Pancreas (tissue), 10 donors: ENCODE measurements at regions not wholly inside any gene's neighbourhood (a gene's known extent, or its start where the extent isn't known, plus 50 kb on each side); places are given as distances from the start of the nearest gene placed in this dataset.
A peak's percentile ranks its signal among the peaks of the same experiment; 100 is the strongest.

ENCODE experiments used
- ATAC-seq, 4 donors: fragments of 200-7000 bp; cut with Tn5 transposase; one replicate each; pipeline versions ENCODE4 v1.8.0 to v1.9.1; 2020; ENCODE audit warnings: mild to moderate bottlenecking in 4 of 4, moderate library complexity in 4 of 4
- DNase-seq, 6 donors: peaks; one replicate each; pipeline ENCODE4 v3.0.0-alpha.2; 2020
- FAIRE-seq: peaks from 2 replicates; lab custom pipeline; 2012; peaks lifted over from hg19 to GRCh38; lab: Jason Lieb, UNC
- H3K27ac ChIP-seq, 4 donors: fragments of 200-600 bp; sonication (generic); 1 replicate in 3 of 4; 2 replicates in 1 of 4; pipeline versions ENCODE4 v1.5.0 to v1.8.0; 2020
- H3K27me3 ChIP-seq, 4 donors: fragments of 200-600 bp; one replicate each; pipeline ENCODE4 v1.8.0; 2021
- H3K36me3 ChIP-seq, 3 donors: fragments of 200-600 bp; sonication (generic) in 1 of 3; one replicate each; pipeline versions ENCODE4 v1.5.0 to v1.8.0; 2020 to 2021
- H3K4me1 ChIP-seq, 3 donors: fragments of 200-600 bp; one replicate each; pipeline ENCODE4 v1.8.0; 2021
- H3K4me3 ChIP-seq, 4 donors: fragments of 200-600 bp; sonication (generic) in 2 of 4; one replicate each; pipeline versions ENCODE4 v1.5.0 to v1.8.0; 2020 to 2021
- H3K9me3 ChIP-seq, 4 donors: fragments of 200-600 bp; one replicate each; pipeline ENCODE4 v1.8.0; 2021
- CTCF ChIP-seq, 4 donors: fragments of 200-600 bp; sonication (generic) in 3 of 4; IDR thresholded peaks; one replicate each; pipeline versions ENCODE4 v1.5.0 to v1.8.0; 2021; ENCODE audit warnings: antibody characterized with exemption in 4 of 4
- WGBS, 2 donors: extraction: QIAGEN DNeasy Blood & Tissue Kit; methylation state at CpG; one replicate each; pipeline ENCODE4 v1.1.7; 2013; 5-methylcytosine and 5-hydroxymethylcytosine counted together
- intact Hi-C, 3 donors: fragments of 100-400 bp; cut with DNase I; formaldehyde crosslinking; loops; one replicate each; pipeline versions ENCODE4 v1.11.1 to v1.14.2; 2022
- donor health status: healthy with polysubstance abuse.
- donor health status: DM: no; HTN: no; CAD: no; lungs with moderate emphysema.
- donor health status: DM: no; HTN: no; CAD: no.
- donor health status: control.
- donor health status: control.
- donor health status: Bipolar disorder and iron deficiency.
- donor health status: DM: yes; HTN: yes; CAD: no.
- donor health status: DM: no; HTN: no; CAD: no.
- donor health status: DM: no; HTN: no; CAD: no.
- donor health status: DM: yes; HTN: yes; CAD: no.

DNA sequence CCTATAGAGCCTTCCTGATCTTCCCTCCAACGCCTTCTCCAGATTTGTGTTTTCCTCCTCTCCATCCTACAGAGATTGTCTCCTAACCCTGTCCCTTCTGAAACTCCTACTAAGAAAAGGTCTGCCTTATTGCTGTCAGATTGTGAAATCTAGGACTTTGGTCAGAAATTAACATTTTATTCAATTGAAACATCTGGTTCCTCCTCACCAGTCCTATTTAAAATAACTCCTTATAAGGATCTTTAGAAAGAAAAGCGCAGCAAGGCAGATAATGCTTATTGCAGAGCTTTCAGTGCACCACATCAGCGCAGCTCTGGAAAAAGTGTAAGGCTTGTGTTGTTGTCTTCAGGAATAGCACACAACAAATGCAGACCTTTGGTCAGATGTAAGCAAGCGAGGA lies 477.8 kb upstream of the CHST9 start:
- Histone ChIP-seq H3K4me3 (no peak overlapping the region), H3K9me3 (no peaks in the 10 kb centered on the region), H3K4me1 (peaks cover 0 to 10% (median 4%) of the 10 kb centered on the region in 3 donors), H3K27me3 (peaks cover 0 to 4% (median 1%) of the 10 kb centered on the region in 4 donors), H3K27ac (no peak overlapping the region), H3K36me3 (no peaks in the 10 kb centered on the region)
- WGBS, 2 donors: 90 to 96% methylated on average over 4 of the region's 4 CpGs
- ATAC-seq (no peak), FAIRE-seq (no peak), DNase-seq (no peak)
- intact Hi-C loops: no loop called here
- TF ChIP-seq CTCF (IDR thresholded peaks at IDR 0.05): no peak

DNA sequence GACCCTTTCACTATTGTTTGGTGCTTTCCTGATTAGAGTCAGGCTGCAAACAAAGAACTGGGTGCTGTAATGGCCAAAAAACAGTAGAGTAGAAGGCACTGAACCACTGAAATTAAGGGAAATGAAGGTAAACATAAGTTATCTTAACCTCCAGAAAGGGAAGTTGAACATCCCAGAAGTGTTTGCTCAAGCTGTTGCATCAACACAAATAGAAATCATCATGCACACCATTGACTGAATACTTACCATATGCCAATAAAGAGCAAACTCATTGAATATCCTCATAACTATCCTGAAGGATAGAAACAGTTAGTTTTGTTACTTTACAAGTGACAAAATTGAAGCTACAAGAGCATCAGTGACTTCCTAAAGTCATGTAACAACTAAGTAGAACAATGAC lies 477.4 kb upstream of the CHST9 start:
- no peaks in the 10 kb centered on the region for H3K36me3 ChIP-seq
- intact Hi-C loops: no loop called here
- no peak overlapping the region for H3K27ac ChIP-seq
- no peak for TF ChIP-seq CTCF (IDR thresholded peaks at IDR 0.05)
- H3K9me3 ChIP-seq: no peaks in the 10 kb centered on the region
- no peak for ATAC-seq
- DNase-seq: no peak
- peaks cover 0 to 10% (median 4%) of the 10 kb centered on the region in 3 donors for H3K4me1 ChIP-seq
- H3K4me3 ChIP-seq: no peak overlapping the region
- H3K27me3 ChIP-seq: peaks cover 0 to 8% (median 1%) of the 10 kb centered on the region in 4 donors
- no peak for FAIRE-seq

- H3K27me3 ChIP-seq: peaks cover 0 to 19% (median 1%) of the 10 kb centered on the region in 4 donors
- 10 to 15% methylated on average over 8 of the region's 8 CpGs for WGBS, 2 donors
- DNase-seq: peak in 1 of 6 donors; percentile 15
- no peak overlapping the region for H3K4me3 ChIP-seq
- TF ChIP-seq CTCF (IDR thresholded peaks at IDR 0.05): no peak
- no peaks in the 10 kb centered on the region for H3K9me3 ChIP-seq
- no peaks in the 10 kb centered on the region for H3K36me3 ChIP-seq
- no peak for FAIRE-seq
- ATAC-seq: peak; percentile 34 to 80 (median 68)
- H3K4me1 ChIP-seq: peaks cover 4 to 10% (median 7%) of the 10 kb centered on the region in 3 donors
- intact Hi-C loops: no loop called here
- H3K27ac ChIP-seq: no peak overlapping the region
Observed at GRCh38 chr18:27661320-27662018, 476.4 kb upstream of the CHST9 start.

DNA sequence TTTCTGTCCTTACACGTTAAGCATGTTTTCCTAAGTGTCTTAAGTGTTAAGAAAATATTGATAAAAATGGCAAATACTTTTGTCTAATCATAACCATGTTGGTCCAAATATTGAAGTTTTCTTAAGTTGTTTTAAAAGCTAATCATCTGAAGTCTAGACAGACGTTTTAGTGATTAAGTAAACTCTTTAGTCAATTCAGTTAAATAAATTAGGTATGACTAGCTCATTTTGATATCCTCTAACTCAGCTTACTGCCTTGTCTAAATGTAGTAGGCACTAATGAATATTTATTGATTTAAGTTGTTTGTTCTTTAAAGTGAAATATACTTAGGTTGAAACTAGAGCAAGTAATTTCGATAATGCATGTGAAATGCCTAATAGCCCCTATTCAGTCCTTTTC lies 471.8 kb upstream of the CHST9 start:
- no peak for ATAC-seq
- WGBS, 2 donors: 6 to 13% methylated on average over 3 of the region's 3 CpGs
- no peak for TF ChIP-seq CTCF (IDR thresholded peaks at IDR 0.05)
- peaks cover 4 to 7% (median 6%) of the 10 kb centered on the region in 3 donors for H3K4me1 ChIP-seq
- H3K27ac ChIP-seq: peak overlapping the region in 1 of 4 donors; percentile 20
- DNase-seq: no peak
- intact Hi-C loops: no loop called here
- no peak for FAIRE-seq
- no peak overlapping the region for H3K4me3 ChIP-seq
- H3K27me3 ChIP-seq: peaks cover 0 to 40% (median 1%) of the 10 kb centered on the region in 4 donors
- no peaks in the 10 kb centered on the region for H3K9me3 ChIP-seq
- H3K36me3 ChIP-seq: no peaks in the 10 kb centered on the region

DNA sequence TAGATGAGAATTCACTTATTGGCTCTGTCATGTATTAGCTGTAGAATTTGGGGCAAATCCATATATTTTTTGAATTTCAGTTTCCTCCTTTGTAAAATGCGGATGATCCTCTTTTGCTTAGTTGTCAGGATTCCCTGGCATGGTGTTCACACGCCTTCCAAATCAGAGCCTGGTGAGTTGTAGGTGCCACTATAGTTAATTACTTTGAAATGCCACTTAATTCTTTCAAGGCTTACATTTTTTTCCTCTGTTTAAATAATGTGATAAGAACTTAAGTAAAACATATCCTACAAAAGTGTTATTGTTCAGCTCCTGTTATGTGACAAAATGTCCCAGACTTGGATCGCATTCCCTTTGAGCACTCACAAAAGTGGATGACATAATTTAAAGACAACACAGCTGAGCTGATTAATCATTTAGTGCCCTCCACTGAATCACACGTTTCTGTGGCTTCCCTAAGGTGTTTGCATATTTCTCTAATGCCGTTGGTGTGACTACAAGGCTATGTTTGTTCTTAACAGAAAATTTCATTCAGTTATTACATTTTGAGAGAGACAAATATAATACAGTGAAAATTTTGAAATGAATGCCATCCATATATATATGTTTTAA lies 471.2 kb upstream of the CHST9 start:
- no peak overlapping the region for H3K4me3 ChIP-seq
- peak overlapping the region in 1 of 4 donors; percentile 20 for H3K27ac ChIP-seq
- peak in 1 of 6 donors; percentile 11 for DNase-seq
- no peak for TF ChIP-seq CTCF (IDR thresholded peaks at IDR 0.05)
- 18 to 26% methylated on average over 5 of the region's 5 CpGs for WGBS, 2 donors
- peak in 3 of 4 donors; percentile 55 to 85 (median 63) for ATAC-seq
- intact Hi-C loops: no loop called here
- FAIRE-seq: no peak
- no peaks in the 10 kb centered on the region for H3K9me3 ChIP-seq
- H3K27me3 ChIP-seq: peaks cover 0 to 40% (median 1%) of the 10 kb centered on the region in 4 donors
- peaks cover 4 to 7% (median 4%) of the 10 kb centered on the region in 3 donors for H3K4me1 ChIP-seq
- no peaks in the 10 kb centered on the region for H3K36me3 ChIP-seq
